C1 segment of cervical spinal cord (tissue), 14 donors: ENCODE measurements at regions not wholly inside any gene's neighbourhood (a gene's known extent, or its start where the extent isn't known, plus 50 kb on each side); places are given as distances from the start of the nearest gene placed in this dataset.

Experiments used
- DNase-seq, 14 donors: peaks; one replicate each; lab custom pipeline; 2025; lab: John Stamatoyannopoulos, UW

GRCh38 chr20:19807946-19808330 is 49.9 kb downstream of the RIN2 start:
- no peak for DNase-seq

DNA sequence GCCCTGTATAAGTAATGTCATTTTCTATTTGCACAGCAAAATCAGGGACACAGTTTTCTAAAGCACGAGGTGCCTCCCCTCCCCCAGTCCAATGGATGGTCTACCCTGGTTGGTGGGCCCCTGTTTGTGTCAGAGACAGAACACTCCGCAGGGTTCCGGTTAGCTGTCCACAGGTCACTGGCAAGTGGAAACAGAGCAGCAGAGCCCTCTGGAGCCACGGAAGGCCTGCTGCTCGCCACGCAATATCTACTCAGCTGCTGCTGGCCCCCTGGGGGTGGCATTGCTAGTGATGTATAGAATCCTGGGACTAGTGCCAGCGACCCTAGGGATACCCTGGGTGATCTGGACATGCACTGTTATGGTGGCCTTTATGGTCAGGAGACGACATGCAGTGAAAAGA is 50.4 kb downstream of the RIN2 start:
- no peak for DNase-seq

DNA sequence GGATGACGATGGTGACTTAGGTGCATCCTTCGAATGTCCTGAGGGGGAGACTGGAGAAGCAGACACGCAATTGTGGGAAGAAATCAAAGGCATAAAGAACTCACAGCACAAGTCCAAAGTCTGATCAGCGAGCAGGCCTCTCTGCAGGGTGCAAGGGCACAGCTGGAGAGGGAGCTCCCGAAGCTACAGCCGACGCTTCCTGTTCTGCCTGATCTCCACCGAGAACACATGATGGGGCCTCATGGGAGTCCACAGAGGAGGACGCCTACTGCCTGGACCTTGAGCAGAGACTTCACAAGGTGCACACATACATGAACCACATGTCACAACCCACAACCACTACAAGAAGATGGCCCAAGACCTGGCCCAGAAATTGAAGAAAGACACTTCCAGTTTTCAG is 51.4 kb downstream of the RIN2 start:
- no peak for DNase-seq

DNA sequence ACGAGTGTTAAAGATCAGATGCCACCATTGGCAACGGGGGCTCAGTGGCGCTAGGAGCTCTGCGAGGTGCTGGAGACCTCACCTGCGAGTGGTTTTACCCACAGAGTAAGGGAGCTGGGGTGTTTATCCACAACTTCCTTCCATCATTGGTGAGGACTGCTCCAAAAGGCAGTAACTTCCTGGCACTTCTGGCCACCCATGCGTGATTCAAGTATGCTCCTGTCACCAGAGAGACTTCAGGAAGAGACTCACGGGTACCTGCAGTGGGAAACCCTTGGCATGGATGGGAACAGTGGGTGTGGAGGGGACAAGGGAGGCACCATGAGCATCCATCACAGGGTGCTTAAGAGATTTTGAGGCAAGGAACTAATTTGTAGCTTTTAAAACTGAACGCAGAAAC is 53.2 kb downstream of the RIN2 start:
- DNase-seq = no peak

DNA sequence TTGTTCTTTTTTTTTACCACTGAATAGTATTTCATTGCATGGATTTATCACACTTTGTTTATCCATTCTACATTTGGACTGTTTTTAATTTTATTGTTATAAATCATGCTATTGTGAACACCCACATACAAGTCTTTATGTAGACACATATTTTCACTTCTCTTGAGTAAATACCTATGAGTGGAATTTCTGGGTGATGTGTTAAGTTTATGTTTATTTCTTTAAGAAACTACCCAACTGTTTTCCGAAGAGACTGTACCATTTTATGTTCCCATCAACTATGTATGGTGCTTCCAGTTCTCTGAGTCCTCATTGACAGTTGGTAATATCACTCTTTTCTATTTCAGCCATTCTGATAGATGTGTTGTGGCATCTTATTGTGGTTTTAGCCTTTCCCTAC is 54.0 kb downstream of the RIN2 start:
- DNase-seq = no peak

- DNase-seq = no peak
Measured at GRCh38 chr20:19812696-19813095, 54.6 kb downstream of the RIN2 start.

GRCh38 chr20:19813846-19814640 is 56.0 kb downstream of the RIN2 start:
- DNase-seq = no peak

DNA sequence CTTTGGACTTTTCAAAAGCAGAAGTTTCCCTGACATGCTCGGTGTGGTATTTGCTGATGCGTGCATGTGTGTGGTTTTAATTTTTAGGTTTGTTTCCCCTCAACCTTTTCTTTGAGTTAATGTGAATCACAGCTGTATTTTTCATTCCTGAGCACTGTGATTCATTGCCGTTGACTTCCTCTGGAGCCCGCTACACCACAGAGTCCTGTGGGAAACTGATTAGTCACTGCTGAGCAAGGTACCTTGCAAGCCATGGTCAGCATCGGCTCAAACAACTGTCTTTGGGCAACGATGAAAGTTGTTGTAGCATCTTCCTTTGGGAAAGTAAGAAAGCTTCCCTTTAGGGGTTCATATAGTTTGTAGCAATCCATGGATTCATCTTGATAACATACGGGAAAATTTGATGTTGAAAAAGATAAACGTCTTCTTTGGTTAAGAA is 57.5 kb downstream of the RIN2 start:
- DNase-seq = no peak

DNA sequence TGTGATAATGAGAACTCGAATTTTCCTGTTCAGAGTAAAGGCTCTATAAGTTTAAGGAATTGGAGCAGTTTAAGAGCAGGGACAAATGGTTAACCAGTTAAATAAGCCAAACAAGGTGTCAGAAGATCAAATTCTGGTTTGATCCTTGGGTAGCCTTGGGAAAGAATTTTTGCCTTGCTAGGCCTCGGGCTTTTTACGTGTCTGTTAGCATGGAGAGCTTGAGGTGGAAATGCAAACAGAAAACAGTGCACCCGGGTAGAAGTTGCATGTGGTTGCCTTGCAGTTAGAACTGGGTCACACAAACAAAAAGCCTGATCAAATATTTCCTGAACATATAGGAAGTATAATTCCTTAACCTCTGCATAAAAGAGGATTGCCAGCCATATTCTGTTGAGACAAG is 58.3 kb downstream of the RIN2 start:
- DNase-seq = no peak

- no peak for DNase-seq
Measured at GRCh38 chr20:19817017-19817416, 59.0 kb downstream of the RIN2 start.

- DNase-seq = no peak
Measured at GRCh38 chr20:19819149-19819548, 61.1 kb downstream of the RIN2 start.

DNA sequence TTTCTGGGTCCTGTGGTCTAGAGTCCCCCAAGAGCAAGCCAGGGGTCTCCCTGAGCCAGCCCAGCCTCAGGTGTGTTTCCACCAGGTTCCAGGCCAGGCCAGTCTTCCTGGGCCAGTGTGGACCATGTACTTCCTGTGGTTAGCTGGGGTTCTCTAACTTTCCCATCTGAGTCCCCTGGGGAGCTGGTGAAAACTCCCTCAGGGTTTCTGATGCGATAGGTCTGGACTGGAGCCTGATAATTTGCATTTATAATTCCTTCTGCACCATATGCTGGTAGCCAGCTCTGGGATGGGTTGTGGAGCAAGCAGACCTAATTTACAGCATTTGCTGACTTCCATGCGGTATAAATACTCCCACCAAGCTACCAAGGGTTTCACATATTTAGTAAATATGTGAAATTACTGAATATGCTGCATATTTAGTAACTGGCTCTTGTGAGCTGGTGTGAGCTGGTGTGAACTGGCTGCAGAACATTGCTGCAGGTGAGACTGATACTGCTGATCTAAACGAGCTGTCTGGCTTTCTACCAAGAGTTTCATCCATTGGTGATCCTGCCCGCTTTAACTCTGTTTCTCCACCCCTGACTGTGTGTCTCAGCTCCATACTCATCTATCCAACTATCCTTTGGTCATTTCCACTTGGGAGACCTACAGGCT is 62.6 kb downstream of the RIN2 start:
- no peak for DNase-seq

- no peak for DNase-seq
Measured at GRCh38 chr20:19821606-19822005, 63.5 kb downstream of the RIN2 start.

- no peak for DNase-seq
Measured at GRCh38 chr20:19823216-19823615, 65.2 kb downstream of the RIN2 start.

- DNase-seq = no peak
Measured at GRCh38 chr20:19823971-19824370, 65.9 kb downstream of the RIN2 start.

DNA sequence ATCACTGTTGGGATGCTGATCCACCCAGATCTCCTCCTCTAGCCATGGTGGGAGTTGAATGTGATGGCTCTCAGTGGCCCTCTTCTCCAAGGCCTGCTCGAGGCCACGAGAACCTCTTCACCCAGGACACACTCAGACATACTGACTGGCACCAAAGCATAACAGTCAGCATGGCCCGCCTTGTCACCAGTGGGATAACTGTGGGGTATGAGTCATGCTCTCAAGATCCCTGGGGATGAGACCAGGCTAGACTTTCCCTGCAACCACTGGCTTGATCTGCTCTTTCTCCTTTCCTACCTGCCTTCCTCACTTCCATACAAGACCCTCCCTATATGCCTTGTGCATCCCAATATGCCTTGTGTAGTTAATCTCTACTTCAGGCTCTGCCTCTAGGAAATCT is 66.8 kb downstream of the RIN2 start:
- no peak for DNase-seq

DNA sequence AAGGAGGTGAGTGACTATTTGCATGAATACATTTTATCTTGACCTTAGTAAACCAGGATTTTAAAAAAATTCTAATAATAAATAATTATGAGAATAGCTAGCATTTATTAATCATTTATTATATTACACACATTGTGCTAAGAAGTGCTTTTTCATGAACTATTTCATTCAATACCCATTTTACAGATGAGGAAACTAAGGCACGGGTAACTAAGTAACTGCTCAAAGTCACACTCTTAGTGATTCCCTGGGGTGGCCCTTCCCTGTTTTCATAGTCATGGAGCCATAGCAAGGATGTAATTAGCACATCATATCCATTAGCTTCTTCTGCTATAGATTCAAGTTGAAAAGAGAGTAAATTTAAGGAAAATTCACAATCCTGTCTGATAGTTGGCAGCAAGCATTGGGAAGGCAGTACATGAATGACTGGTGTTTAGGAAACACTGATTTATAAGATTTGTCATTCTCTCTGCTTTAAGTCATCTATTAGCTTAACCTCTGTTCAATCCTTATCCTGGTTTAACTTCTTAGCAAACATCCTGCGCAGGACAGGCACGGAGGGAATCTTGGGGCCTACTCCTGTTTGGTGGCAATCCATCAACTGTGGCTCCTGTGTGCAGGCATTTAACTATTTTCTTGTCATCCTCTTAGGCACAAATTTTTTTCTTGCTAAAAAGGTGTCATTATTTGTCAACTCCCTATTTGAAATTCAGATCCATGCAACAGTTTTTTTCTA is 68.3 kb downstream of the RIN2 start:
- DNase-seq = no peak

GRCh38 chr20:19827818-19828217 is 69.8 kb downstream of the RIN2 start:
- DNase-seq = no peak

DNA sequence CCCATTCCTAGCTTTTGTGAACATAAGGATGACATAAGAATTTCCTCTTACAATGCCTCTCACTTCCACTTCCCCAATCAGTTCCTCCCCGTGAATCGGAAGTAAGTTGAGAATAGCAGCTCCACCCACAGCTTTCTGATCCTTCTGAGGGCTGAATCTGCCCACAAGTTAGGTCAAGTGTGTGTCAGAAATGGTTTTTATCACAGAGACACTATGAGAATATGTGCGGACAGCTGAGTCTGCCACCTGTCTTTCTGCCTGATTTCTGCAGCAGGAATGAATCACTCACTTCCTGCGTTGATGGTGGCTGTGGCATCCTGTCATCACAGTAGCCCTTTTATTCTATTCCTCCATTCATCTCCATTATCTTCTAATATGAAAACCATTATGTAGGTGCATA is 70.2 kb downstream of the RIN2 start:
- DNase-seq = peak in 2 of 14 donors; percentile 15 to 30

- no peak for DNase-seq
Measured at GRCh38 chr20:19830211-19830785, 72.2 kb downstream of the RIN2 start.

- DNase-seq = no peak
Measured at GRCh38 chr20:19832875-19833274, 74.8 kb downstream of the RIN2 start.

DNA sequence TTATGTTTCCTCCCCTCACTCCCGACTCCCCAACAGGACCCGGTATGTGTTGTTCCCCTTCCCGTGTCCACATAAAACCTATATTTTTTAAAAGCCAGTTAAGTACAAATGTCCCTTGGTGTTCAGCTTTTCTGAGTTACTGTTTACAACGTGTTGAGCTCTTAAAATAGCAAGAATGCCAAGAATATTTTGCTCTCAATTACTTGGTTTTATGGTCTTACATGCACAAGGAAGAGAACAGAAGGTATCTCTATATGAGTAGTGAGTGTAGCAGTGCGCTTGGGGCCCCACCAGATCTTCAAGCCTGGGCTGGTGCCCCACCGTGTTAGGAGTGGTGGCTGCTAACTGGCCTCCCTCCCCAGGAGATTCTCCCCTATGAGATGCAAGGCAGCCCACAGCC is 75.3 kb downstream of the RIN2 start:
- no peak for DNase-seq
